ENCODE measurements at regions not wholly inside any gene's neighbourhood (a gene's known extent, or its start where the extent isn't known, plus 50 kb on each side); places are given as distances from the start of the nearest gene placed in this dataset.
"Not testable (repeated sequence)": the region's sequence is repeated elsewhere in the genome, so short reads cannot be mapped to it uniquely, and the experiment has no call there.

DNA sequence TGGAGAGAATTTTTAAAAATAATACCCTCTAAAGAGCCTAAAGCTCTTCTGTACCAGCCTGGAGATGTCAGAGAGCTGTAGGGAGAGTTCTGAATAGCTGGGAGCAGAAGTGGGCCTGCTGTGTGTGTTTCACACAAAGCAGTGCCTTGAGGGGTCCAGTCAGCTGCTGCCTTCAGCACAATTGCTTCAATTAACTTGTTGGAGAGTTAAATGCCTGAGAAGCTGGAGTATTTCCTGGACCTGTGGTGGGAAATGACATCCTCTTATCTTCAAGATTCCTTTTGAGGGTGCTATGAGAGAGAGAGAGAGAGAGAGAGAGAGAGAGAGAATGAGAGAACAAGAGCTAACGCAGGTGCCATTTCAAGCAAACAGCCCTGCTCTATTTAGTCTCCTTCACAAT lies 96.2 kb upstream of the IL1RAPL2 start:
- Histone ChIP-seq H4K20me1 (ENCODE audit: low read length) (no peaks in the 10 kb centered on the region), H3K27me3 (ENCODE audit: low read length) (no peaks in the 10 kb centered on the region), H3K36me3 (ENCODE audit: low read depth, low read length) (no peaks in the 10 kb centered on the region), H3K9ac (ENCODE audit: low read length) (no peak overlapping the region), H3K79me2 (ENCODE audit: low read length) (no peaks in the 10 kb centered on the region), H3K4me2 (ENCODE audit: low read length) (no peak overlapping the region), H3K9me2 (replicated peaks; ENCODE audit: low read length) (no peaks in the 10 kb centered on the region), H3K4me1 (ENCODE audit: insufficient read depth, low read length) (no peaks in the 10 kb centered on the region), H2AFZ (ENCODE audit: low read length) (no peak overlapping the region), H3K4me3 (ENCODE audit: low read length) (no peak overlapping the region), H3F3A (ENCODE audit: low read length, unreplicated experiment) (no peaks in the 10 kb centered on the region), H3K27ac (ENCODE audit: low read length) (no peak overlapping the region), H3K9me3 (ENCODE audit: low read length) (no peaks in the 10 kb centered on the region)
- ATAC-seq (no peak), DNase-seq (no peak)
- CTCF ChIA-PET, result no interaction called here
- TF ChIP-seq CTCF (conservative IDR thresholded peaks at IDR 0.05; ENCODE audit: low read depth, low read length), result no peak
- no peak for TF ChIP-seq EZH2phosphoT487 (IDR thresholded peaks at IDR 0.05; ENCODE audit: borderline replicate concordance, low read length)
- TF ChIP-seq EZH2 (IDR thresholded peaks at IDR 0.05; ENCODE audit: low read length, unreplicated experiment), result no peak
- intact Hi-C loops (cut with micrococcal nuclease), result no loop called here
- POLR2A ChIA-PET (ENCODE audit: unreplicated experiment), result no interaction called here
- no TSS peak for BruUV-seq (replicated peaks)

DNA sequence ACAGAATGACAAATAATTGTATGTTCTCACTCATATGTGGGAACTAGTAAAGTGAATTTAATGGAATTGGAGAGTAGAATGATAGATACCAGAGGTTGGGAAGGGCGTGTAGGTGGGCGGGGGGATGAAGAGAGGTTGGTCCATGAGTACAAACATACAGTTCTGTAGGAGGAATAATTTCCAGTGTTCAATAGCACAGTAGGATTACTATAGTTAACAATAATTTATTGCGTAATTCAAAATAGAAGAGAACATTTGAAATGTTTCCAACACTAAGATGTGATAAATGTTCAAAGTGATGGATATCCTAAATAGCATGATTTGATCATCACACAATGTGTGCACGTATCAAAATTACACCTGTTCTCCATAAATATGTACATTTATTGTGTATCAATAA lies 106.2 kb upstream of the IL1RAPL2 start:
- ATAC-seq, result no peak
- POLR2A ChIA-PET (ENCODE audit: unreplicated experiment), result no interaction called here

DNA sequence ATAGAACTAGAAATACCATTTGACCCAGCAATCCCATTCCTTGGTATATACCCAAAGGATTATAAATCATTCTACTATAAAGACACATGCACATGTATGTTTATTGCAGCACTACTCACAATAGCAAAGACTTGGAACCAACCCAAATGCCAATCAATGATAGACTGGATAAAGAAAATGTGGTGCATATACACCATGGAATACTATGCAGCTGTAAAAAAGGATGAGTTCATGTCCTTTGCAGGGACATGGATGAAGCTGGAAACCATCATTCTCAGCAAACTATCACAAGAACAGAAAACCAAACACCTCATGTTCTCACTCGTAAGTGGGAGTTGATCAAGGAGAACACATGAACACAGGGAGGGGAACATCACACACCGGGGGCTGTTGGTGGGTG lies 108.9 kb upstream of the IL1RAPL2 start:
- H3K4me1 ChIP-seq (ENCODE audit: insufficient read depth, low read length); H3K27ac ChIP-seq (ENCODE audit: low read length); CTCF ChIA-PET; BruUV-seq (replicated peaks); H3K4me3 ChIP-seq (ENCODE audit: low read length); POLR2A ChIA-PET (ENCODE audit: unreplicated experiment); H3K9me3 ChIP-seq (ENCODE audit: low read length); H3K9me2 ChIP-seq (replicated peaks; ENCODE audit: low read length); H2AFZ ChIP-seq (ENCODE audit: low read length); intact Hi-C loops (cut with micrococcal nuclease); H3K36me3 ChIP-seq (ENCODE audit: low read depth, low read length); H3K79me2 ChIP-seq (ENCODE audit: low read length); DNase-seq; H4K20me1 ChIP-seq (ENCODE audit: low read length); H3K4me2 ChIP-seq (ENCODE audit: low read length); ATAC-seq; H3K27me3 ChIP-seq (ENCODE audit: low read length); H3F3A ChIP-seq (ENCODE audit: low read length, unreplicated experiment); H3K9ac ChIP-seq (ENCODE audit: low read length): not testable (repeated sequence)

More for the DNA sequence above, 106.2 kb upstream of the IL1RAPL2 start:
- no TSS peak for BruUV-seq (replicated peaks)
- no peak overlapping the region for H3K4me2 ChIP-seq (ENCODE audit: low read length)
- no peaks in the 10 kb centered on the region for H4K20me1 ChIP-seq (ENCODE audit: low read length)
- H2AFZ ChIP-seq (ENCODE audit: low read length), result no peak overlapping the region
- H3K27me3 ChIP-seq (ENCODE audit: low read length), result no peaks in the 10 kb centered on the region
- H3K4me1 ChIP-seq (ENCODE audit: insufficient read depth, low read length), result no peaks in the 10 kb centered on the region
- H3K9me3 ChIP-seq (ENCODE audit: low read length), result no peaks in the 10 kb centered on the region
- DNase-seq, result no peak
- intact Hi-C loops (cut with micrococcal nuclease), result no loop called here
- H3K79me2 ChIP-seq (ENCODE audit: low read length), result no peaks in the 10 kb centered on the region
- no peak overlapping the region for H3K27ac ChIP-seq (ENCODE audit: low read length)
- H3K4me3 ChIP-seq (ENCODE audit: low read length), result no peak overlapping the region
- no peaks in the 10 kb centered on the region for H3K36me3 ChIP-seq (ENCODE audit: low read depth, low read length)
- H3F3A ChIP-seq (ENCODE audit: low read length, unreplicated experiment), result no peaks in the 10 kb centered on the region
- TF ChIP-seq CTCF (conservative IDR thresholded peaks at IDR 0.05; ENCODE audit: low read depth, low read length) (no peak), EZH2phosphoT487 (IDR thresholded peaks at IDR 0.05; ENCODE audit: borderline replicate concordance, low read length) (no peak), EZH2 (IDR thresholded peaks at IDR 0.05; ENCODE audit: low read length, unreplicated experiment) (no peak)
- CTCF ChIA-PET, result no interaction called here
- no peaks in the 10 kb centered on the region for H3K9me2 ChIP-seq (replicated peaks; ENCODE audit: low read length)
- H3K9ac ChIP-seq (ENCODE audit: low read length), result no peak overlapping the region
